ENCODE measurements at regions not wholly inside any gene's neighbourhood (a gene's known extent, or its start where the extent isn't known, plus 50 kb on each side); places are given as distances from the start of the nearest gene placed in this dataset.
"Not testable (repeated sequence)": the region's sequence is repeated elsewhere in the genome, so short reads cannot be mapped to it uniquely, and the experiment has no call there.

- in situ Hi-C loops (cut with HindIII; ENCODE audit: low sequenced_read_pairs) = no loop called here
- TF ChIP-seq, protein P1, sequence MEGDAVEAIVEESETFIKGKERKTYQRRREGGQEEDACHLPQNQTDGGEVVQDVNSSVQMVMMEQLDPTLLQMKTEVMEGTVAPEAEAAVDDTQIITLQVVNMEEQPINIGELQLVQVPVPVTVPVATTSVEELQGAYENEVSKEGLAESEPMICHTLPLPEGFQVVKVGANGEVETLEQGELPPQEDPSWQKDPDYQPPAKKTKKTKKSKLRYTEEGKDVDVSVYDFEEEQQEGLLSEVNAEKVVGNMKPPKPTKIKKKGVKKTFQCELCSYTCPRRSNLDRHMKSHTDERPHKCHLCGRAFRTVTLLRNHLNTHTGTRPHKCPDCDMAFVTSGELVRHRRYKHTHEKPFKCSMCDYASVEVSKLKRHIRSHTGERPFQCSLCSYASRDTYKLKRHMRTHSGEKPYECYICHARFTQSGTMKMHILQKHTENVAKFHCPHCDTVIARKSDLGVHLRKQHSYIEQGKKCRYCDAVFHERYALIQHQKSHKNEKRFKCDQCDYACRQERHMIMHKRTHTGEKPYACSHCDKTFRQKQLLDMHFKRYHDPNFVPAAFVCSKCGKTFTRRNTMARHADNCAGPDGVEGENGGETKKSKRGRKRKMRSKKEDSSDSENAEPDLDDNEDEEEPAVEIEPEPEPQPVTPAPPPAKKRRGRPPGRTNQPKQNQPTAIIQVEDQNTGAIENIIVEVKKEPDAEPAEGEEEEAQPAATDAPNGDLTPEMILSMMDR (IDR thresholded peaks at IDR 0.05; ENCODE audit: low read depth, low read length, missing control alignments) = no peak
- no peak for DNase-seq (ENCODE audit: low read depth)
- H3K4me3 ChIP-seq (ENCODE audit: low read depth, low read length) = no peak overlapping the region
Observed at GRCh38 chrX:13167481-13168231, 123.2 kb upstream of the FAM9C start.

- DNase-seq (ENCODE audit: low read depth) = no peak
- H3K4me3 ChIP-seq (ENCODE audit: low read depth, low read length) = no peak overlapping the region
- in situ Hi-C loops (cut with HindIII; ENCODE audit: low sequenced_read_pairs) = no loop called here
- TF ChIP-seq, protein P1 (IDR thresholded peaks at IDR 0.05; ENCODE audit: low read depth, low read length, missing control alignments) = no peak
Observed at GRCh38 chrX:13165266-13166189, 121.1 kb upstream of the FAM9C start.

DNA sequence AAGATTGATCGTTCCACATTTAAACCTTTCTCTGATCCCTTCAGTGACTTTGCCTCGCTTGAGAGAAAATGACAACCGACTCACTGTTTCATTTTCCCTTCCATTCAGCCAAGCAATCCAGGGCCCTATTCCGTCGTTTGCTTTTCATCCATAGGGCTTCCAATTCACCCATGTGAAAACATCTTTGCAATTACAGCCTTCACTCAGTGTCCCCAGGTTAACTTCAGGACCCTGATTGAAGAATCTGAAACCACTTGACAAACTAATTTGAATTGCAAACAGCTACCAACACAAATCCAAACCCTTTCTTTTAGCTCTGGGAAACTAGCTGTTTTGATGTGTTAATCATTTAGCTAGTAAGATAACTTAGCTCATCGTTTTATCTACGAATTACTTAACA, 120.2 kb upstream of the FAM9C start:
- in situ Hi-C loops (cut with HindIII; ENCODE audit: low sequenced_read_pairs) = no loop called here
- TF ChIP-seq, protein P1 (IDR thresholded peaks at IDR 0.05; ENCODE audit: low read depth, low read length, missing control alignments) = no peak
- no peak overlapping the region for H3K4me3 ChIP-seq (ENCODE audit: low read depth, low read length)
- no peak for DNase-seq (ENCODE audit: low read depth)

- in situ Hi-C loops (cut with HindIII; ENCODE audit: low sequenced_read_pairs) = no loop called here
- TF ChIP-seq, protein P1 (IDR thresholded peaks at IDR 0.05; ENCODE audit: low read depth, low read length, missing control alignments) = no peak
- H3K4me3 ChIP-seq (ENCODE audit: low read depth, low read length) = no peak overlapping the region
- DNase-seq (ENCODE audit: low read depth) = no peak
Observed at GRCh38 chrX:13162772-13163410, 118.5 kb upstream of the FAM9C start.

DNA sequence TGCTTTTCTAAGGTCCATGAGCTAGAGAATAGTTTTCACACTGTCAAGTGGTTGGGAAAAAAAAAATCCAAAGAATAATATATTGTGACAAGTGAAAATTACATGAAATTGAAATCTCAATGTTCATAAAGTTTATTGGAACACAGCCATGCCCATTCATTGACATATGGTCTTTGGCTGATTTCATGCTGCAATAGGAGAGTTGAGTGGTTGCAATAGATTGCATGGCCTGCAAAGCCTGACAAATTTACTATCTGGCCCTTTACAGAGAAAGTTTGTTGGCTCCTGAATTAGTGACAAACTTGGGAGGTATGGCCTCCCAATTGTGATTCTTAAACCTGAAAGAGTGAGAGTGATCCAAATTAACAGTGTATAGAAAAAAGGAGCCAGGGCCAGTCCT, 115.5 kb upstream of the FAM9C start:
- DNase-seq (ENCODE audit: low read depth) = no peak
- in situ Hi-C loops (cut with HindIII; ENCODE audit: low sequenced_read_pairs) = no loop called here
- TF ChIP-seq, protein P1 (IDR thresholded peaks at IDR 0.05; ENCODE audit: low read depth, low read length, missing control alignments) = no peak
- no peak overlapping the region for H3K4me3 ChIP-seq (ENCODE audit: low read depth, low read length)

DNA sequence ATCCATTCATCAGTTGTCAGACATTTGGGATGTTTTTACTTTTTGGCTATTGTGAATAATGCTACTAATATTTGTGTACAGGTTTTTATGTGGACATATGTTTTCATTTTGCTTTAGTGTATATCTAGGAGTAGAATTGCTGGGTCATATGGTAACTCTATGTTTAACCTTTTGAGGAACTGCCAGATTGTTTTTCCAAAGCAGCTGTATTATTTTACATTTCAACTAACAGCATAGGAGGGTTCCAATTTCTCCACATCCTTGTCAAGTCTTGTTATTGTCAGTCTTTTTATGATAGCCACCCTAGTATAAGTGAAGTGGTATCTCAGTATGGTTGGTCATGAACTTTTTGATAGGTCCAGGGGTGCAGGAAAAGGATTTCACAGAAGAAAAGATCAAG, 114.5 kb upstream of the FAM9C start:
- no peak for DNase-seq (ENCODE audit: low read depth)
- TF ChIP-seq, protein P1 (IDR thresholded peaks at IDR 0.05; ENCODE audit: low read depth, low read length, missing control alignments) = no peak
- H3K4me3 ChIP-seq (ENCODE audit: low read depth, low read length) = no peak overlapping the region
- in situ Hi-C loops (cut with HindIII; ENCODE audit: low sequenced_read_pairs) = no loop called here

DNA sequence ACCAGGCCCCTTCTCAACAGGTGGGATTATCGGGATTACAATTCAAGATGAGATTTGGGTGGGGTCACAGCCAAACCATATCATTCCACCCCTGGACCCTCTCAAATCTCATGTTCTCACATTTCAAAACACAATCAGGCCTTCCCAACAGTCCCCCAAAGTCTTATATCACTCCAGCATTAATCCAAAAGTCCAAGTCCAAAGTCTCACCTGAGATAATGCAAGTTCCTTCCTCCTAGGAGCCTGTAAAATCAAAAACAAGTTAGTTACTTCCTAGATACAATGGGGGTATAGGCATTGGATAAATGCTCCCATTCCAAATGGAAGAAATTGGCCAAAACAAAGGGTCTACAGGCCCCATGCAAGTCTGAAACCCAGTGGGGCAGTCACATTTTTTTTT, 111.1 kb upstream of the FAM9C start:
- H3K4me3 ChIP-seq (ENCODE audit: low read depth, low read length); DNase-seq (ENCODE audit: low read depth); in situ Hi-C loops (cut with HindIII; ENCODE audit: low sequenced_read_pairs): not testable (repeated sequence)
